Activated CD4-positive, alpha-beta T cell treated with anti-CD3 and anti-CD28 coated beads for 1 hour (primary cell): ENCODE measurements at regions not wholly inside any gene's neighbourhood (a gene's known extent, or its start where the extent isn't known, plus 50 kb on each side); places are given as distances from the start of the nearest gene placed in this dataset.
"Not testable (repeated sequence)": the region's sequence is repeated elsewhere in the genome, so short reads cannot be mapped to it uniquely, and the experiment has no call there.

ENCODE experiments used
- DNase-seq: peaks from one replicate; pipeline ENCODE4 v3.0.0-alpha.2; 2020

DNA sequence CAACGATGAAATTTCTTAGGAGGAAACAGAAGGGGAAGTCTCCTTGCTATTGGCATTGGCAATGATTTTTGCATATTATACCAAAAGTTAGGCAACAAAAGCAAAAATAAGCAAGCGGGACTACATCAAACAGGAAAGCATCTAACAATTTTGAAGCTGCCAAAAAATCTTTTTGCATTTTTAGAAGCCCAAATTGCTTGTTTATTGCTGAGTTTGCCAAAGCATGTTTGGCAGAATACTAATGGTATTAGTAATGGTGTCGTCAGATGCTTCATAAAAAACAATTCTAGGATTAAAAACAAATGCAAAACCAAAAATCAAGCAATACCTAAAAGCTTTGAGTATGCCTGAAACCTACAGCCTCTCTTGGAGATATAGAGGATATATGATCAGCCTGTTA is 80.0 kb downstream of the GALR1 start:
- DNase-seq, result no peak

- no peak for DNase-seq
These were observed 85.2 kb downstream of the GALR1 start for GRCh38 chr18:77334876-77335275.

DNA sequence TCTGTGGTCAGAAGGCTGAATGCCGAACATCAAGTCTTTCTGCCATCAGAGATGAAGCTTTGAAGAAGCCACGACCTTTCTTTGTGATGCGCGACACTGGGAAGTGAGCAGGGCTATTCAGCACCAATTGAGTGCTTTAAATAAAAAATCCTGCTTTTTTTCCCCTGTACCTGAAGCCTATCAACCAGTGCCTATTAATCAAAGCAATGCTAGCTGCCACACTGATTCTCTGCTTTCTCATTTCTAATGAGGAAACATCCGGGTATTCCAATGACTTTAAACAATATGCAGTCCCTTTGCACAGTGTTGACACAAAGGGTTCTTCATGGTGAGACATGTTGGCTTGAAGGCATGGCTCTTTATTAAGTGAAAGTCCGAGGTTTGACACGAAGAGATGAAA is 88.0 kb downstream of the GALR1 start:
- DNase-seq, result no peak

DNA sequence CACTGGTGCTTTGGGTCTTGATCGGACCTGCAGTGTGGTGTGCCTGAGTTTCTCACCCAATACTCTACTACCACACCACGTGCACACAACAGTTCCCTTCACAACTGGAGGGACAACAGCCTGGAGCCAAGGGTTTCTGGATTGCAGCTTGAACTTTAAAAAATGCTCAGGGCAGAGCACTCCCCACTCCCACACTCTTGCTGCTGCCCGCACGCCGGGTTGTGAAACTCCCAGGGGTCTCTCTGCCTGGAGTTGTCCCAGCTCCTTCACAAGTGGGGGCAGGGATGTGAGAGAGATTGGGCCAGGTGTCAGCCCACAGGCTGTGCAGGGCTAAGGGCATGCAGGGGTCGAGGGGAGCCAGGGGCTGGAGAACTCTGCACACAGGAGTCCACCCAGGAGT is 89.4 kb downstream of the GALR1 start:
- DNase-seq, result no peak

GRCh38 chr18:77339623-77340022 is 90.0 kb downstream of the GALR1 start:
- no peak for DNase-seq

DNA sequence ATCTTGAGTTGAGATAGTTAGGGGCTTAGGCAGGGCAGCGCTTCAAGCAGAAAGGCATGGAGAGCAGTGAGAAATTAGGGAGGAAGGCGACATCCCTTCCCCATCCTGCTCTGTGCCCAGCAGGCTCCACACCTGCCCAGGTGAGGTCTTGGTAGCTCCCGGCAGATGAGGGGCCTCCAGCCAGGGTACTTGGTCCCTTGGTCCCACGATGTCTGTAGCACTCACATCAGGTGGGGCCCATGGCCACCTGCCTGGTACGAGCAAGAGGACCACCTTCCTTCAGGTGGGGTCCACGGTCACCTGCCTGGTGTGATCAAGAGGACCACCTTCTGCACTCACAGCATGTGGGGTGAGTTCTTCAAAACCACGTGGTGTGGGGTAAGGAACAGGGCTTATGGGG is 91.2 kb downstream of the GALR1 start:
- DNase-seq, result no peak

DNA sequence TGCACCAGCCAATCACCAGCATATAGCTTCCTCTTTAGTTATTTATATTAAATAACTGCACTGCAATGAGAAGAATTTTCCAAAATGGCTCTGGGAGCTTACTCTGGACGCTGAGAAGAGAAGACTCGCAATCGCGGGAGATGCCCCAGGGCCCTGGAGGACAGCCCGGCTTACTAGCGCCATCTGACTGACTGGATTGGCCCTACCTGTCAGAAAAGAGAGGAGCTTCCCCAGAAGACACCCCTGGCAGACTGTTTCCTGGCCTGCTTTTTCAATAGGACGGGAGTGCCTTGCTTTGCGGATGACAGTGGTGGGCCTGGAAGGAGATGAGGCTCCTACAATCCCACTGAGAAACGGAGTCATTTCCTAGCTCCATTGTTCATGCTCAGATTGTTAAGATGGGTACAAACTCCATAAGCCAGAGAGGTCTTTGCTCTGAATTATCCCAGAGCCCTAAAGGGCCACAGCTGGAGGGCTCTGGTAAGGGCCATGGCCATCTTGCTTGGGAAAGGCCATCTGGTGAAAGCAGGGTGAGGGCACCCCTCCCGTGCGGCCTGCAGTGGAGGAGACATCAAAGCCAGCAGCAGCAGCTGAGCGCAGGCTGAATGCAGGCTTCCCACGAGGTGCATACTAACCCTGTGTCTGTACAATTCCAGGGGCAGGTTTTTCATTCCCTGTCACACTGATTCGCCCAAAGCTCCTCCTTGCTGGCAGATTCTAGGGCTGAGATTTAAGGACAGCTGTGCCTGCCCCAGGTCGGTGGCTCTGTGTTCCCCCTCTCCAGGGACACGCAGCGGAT is 92.1 kb downstream of the GALR1 start:
- no peak for DNase-seq

- no peak for DNase-seq
These were observed 93.1 kb downstream of the GALR1 start for GRCh38 chr18:77342736-77343135.

DNA sequence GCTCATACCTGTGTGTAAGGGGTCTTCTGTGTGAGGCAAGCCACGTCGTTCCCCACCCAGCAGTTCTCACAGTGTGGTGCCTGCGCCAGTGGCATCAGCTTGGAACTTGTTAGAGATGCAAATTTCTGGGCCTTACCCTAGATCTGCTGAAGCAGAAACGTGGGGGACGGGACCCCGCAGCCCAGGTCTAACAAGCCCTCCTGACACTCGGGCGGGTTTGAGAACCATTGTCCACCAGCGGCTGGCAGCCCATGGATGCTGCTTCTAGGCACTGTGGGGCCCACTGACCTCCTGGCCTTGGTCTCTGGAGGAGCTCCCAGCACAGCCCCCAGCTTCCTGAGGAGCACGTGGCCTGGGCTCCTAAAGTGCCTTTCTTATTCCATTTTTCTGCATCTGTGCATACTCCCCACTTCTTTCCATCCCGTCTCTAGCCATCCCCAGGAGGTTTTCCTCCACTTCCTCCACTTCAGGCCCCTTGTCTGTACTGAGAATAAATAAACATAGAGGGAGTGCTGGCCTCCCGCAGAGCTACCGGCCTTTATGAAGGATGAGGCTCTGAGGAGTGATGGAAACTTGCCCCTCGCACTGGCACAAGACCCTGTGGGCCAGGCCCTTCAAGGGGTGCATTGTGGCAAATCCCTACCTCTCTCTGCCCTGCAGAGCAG is 94.3 kb downstream of the GALR1 start:
- DNase-seq, result no peak

DNA sequence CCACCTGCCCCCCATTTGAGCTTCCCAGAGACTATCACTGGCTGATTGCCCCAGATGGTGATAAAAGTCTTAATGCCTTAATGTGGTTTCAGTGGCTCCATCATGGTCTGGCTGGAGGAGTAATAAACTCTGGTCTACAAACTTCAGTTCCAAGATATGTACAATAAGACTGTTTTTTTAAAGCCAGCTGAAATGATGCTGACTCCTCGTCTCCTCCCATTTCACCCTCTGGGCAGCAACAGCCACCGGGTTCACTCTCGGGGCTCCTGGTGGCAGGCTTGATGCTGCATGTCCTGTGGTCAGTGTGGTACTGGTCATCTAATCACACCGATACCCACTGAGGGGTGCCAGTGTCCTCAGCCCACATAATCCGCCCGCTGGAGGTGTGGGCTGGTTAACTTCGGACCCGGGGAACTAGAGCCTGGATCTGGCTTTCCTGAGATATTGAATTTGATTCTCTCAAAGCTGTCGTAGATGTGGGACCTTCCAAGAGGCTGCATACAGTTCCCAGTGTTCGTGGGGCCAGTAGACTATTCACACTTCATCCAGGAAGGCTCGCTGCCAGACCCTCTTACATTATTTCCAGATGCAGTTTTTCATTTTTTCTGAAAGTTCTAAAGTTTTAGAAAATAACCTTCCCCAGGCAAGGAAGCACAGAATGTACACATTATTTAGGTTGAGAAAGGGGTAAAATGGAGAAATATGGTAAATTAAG is 95.3 kb downstream of the GALR1 start:
- DNase-seq, result no peak

- no peak for DNase-seq
These were observed 96.7 kb downstream of the GALR1 start for GRCh38 chr18:77346208-77346810.

- DNase-seq, result not testable (repeated sequence)
These were observed 103.7 kb downstream of the GALR1 start for GRCh38 chr18:77353349-77353748.

DNA sequence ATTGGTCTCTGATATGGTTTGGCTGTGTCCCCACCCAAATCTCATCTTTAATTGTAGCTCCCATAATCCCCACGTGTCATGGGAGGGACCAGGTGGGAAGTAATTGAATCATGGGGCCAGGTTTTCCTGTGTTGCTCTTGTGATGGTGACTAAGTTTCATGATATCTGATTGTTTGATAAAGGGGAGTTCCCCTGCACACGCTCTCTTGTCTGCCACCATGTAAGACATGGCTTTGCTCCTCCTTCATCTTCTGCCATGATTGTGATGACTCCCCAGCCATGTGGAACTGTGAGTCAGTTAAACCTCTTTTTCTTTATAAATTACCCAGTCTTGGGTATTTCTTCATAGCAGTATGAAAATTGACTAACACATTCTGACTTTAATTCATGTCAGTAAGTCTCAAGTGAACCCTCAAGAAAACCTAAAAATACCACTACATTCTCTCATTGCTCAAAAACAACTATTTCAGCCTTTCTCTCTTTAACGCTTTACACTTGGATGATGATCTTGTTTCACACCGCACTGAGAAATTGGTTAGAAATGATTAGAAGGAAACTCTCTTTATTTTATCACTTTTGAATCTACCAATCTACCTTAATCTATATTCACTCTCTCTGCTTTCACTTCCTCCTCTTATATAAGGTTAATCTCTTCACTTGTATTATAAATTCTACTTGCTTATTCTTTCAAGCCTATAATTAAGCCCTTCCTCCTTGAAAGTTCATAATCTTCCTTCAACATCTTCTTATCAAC is 110.1 kb downstream of the GALR1 start:
- no peak for DNase-seq

DNA sequence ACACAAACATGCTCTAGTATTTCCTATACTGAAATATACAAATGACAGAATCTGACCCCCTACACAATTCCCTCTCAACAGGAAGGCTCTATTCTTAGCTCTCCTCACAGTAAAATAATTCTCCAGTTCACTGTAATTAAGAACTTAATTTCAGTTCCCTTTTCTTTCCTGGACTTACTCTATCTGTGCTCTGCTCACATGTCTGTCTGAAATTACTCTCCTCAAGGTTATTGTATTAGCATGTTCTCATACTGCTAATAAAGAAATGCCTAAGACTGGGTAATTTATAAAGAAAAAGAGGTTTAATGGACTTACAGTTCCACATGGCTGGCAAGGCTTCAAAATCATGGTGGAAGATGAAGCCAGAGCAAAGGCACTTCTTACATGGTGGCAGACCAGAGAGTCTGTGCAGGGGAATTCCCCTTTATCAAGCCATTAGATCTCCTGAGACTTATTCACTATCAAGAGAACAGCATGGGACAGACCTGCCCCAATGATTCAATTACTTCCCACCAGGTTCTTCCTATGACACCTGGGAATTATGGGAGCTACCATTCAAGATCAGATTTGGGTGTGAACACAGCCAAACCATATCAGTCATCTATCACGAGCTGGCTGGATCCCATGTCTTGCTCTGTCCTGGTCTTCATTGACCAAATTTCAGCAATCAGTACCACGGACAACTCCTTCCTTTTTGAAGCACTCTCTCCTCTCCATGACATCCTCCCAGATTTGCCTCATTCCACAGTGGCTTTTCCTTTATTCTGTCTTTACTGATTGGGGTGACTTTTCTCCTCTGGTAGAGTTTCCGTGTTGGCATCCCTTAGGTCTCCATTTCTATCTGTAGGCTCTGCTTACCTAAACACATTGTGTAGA is 110.9 kb downstream of the GALR1 start:
- DNase-seq, result no peak

DNA sequence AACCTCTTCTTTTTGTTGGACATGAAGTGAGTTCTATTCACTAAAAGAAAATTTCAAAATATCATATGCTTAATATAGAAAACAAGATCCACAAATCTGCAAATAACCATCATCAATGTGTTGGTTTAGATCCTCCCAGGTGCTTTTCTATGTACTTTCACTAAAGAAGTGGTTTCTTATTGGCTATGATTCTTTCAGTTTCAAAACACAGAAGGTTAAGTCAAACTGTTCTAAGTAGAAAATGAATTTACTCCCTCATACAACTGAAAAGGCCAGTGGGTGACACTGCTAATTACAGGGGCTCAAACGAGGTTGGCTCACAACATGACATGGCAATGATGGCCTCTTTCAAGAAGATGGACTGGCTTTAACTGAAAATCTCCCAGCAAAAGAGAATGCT is 111.7 kb downstream of the GALR1 start:
- no peak for DNase-seq

DNA sequence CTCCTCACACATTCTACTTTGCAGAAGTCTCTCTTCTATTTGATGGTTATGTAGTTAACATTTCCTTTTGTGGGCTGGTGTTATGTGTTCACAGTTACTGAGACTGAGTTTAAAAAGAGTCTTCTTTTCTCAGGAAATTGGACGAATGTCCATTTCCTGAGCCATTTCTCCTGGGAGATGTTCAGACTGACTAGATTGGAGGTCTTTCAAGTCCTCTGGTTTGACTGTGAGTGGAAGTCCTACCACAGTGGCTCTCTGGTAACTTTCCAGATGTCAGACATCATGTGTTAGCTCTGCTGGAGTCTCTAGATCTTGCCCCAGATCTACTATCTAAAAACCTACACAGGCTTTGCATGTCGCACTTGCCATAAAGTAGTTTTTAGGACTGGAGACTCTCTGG is 116.0 kb downstream of the GALR1 start:
- DNase-seq, result no peak

DNA sequence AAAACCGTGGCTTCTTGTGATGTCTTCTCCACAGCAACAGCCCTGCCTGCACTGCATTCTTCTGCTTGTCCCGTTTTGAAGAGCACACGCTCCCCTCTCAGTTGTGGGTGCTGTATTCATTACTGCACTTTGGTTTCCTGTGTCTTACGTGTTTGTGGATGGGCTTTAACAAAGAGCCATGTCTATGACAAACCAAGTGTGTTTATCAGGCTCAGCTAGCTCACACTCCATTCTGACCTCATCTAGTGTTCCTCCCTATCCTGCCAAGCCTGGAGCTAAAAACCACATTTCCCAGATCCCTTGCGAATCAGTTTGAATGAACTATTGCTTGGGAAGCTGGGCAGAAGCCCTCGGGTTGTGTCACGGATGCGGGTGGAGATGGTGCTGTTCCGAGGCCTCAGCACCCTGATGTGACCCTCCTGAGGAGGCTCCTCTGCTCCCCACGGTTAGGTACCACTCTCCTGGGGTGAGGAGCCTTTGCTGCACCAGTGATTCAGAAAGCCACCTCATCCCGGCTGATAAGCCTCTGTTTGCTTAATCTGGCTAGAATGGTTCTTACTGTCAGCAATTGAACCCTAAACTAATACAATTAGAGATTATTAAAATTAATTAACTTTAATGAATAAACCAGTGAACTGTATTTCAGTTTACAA is 116.5 kb downstream of the GALR1 start:
- no peak for DNase-seq

GRCh38 chr18:77366720-77367641 is 117.3 kb downstream of the GALR1 start:
- DNase-seq, result no peak

- DNase-seq, result no peak
These were observed 120.0 kb downstream of the GALR1 start for GRCh38 chr18:77369644-77370043.
